ENCODE measurements at regions not wholly inside any gene's neighbourhood (a gene's known extent, or its start where the extent isn't known, plus 50 kb on each side); places are given as distances from the start of the nearest gene placed in this dataset.
A peak's percentile ranks its signal among the peaks of the same experiment; 100 is the strongest.
"Not testable (repeated sequence)": the region's sequence is repeated elsewhere in the genome, so short reads cannot be mapped to it uniquely, and the experiment has no call there.

DNA sequence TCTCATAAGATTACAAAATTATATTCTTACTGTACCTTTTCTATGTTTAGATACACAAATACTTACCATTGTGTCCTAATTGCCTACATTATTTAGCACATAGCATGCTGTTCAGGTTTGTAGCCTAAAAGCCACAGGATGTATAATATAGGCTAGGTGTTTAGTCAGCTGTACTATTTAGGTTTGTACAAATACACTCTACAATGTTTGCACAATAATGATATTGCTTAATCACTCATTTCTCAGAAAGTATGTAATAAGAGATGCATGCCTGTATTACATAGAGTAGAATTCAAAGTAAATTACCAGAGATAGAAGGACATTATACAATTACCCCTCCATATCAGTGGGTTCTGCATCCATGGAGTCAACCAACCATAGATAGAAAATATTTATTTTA, 201.1 kb upstream of the COL3A1 start:
- in situ Hi-C loops (cut with HindIII; ENCODE audit: low pct_unique_long_range_greater_than_20kb, low sequenced_read_pairs), result no loop called here
- no peak for DNase-seq (ENCODE audit: low read depth, low spot score)

DNA sequence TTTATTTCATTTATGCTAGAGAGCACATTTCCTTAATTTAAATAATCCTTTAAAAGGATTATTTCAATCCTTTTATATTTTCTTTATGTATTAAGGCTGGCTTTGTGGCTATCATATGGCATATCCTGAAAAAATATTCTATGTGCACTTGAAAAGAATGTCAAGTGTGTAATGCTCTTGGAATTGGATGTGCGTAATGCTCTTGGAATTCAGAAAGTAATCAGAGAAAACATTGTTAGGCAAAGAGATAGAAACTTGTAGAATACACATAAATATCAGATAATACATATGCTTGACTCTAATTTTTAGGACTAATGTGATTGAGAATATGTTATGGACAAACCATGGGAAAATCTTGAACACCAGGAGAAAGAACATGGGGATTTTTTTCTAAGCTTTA, 197.5 kb upstream of the COL3A1 start:
- no peak for DNase-seq (ENCODE audit: low read depth, low spot score)
- in situ Hi-C loops (cut with HindIII; ENCODE audit: low pct_unique_long_range_greater_than_20kb, low sequenced_read_pairs), result no loop called here

DNA sequence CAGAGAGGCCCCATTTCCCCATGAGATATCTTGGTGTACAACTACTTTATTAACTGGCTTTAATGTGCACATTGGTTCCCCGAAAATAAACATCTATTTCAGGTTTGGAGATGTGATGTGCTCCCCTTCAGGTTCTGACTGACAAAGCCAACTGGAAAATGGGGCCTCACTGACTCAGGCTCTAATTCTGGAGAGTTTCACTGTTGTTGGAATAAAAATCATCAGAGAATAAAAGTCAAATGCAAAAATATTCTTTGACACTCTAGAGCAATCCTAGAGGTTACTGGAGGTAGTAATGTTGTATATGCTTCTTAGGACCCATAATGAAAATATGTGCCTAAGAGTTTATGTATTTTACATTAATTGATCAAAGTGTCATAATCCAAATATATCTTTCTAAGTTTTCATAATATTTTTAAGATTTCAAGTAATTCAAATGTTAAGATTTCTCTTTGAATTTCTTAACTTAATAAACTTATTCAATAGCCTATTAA, 189.9 kb upstream of the COL3A1 start:
- no peak for DNase-seq (ENCODE audit: low read depth, low spot score)

DNA sequence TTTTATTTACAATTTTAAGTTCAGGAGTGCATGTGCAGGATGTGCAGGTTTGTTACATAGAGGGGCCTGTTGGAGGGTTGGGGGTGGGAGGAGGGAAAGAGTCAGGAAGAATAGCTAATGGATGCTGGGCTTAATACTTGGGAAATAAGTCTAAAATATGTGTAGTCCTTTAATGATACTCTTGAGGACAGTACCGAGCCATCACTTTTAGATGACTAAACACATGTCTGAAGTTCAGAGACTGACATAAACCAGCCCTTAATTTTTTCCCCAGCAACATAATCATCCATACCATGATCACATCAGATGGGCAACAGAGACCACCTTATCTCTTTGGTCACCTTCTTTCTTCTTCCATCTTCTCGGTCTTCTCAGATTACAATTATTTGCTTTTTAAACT, 189.1 kb upstream of the COL3A1 start:
- in situ Hi-C loops (cut with HindIII; ENCODE audit: low pct_unique_long_range_greater_than_20kb, low sequenced_read_pairs), result no loop called here
- no peak for DNase-seq (ENCODE audit: low read depth, low spot score)

More for the DNA sequence above, 189.9 kb upstream of the COL3A1 start:
- in situ Hi-C loops (cut with HindIII; ENCODE audit: low pct_unique_long_range_greater_than_20kb, low sequenced_read_pairs), result no loop called here

DNA sequence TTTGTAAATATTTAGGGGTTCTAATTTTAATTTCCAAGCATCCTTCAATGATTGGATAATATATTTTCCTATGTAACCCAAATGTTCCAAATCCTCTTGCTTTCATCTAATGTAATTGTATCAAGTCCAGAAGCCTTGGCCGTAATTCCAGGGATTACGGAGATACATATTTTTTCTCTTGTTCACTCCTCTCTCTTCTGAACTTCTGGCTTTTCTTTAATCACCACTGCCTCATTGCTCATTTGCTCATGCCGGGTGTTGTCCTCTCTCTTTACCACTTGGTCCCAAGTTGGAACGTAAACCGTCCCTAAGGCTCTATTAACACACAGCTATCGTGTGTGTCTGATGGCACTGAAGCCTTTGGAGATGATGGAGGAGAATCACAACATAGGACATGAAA, 188.7 kb upstream of the COL3A1 start:
- DNase-seq (ENCODE audit: low read depth, low spot score), result no peak
- in situ Hi-C loops (cut with HindIII; ENCODE audit: low pct_unique_long_range_greater_than_20kb, low sequenced_read_pairs), result no loop called here

DNA sequence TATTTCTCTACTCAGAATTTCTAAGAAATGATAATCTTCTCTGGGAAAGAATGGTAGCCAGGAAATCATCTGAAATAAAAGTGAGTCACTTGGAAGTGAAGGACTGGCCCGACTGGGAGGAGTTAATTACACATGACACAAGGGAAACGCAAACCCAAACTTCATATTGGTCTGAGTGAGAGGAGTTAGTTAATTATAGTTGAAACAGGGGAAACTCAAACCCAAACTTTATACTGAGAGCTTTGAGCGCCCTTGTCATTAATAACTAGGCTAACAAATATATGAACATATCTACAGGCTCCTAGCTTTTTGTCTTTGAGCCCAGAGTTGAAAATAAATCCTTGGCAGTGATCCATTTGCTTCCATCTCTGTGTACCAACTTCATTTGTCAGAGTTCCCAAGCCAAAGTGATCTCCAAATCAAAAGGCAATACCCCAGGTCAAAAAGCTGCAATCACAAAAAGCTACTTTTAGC, 187.8 kb upstream of the COL3A1 start:
- no peak for DNase-seq (ENCODE audit: low read depth, low spot score)
- in situ Hi-C loops (cut with HindIII; ENCODE audit: low pct_unique_long_range_greater_than_20kb, low sequenced_read_pairs), result no loop called here

DNA sequence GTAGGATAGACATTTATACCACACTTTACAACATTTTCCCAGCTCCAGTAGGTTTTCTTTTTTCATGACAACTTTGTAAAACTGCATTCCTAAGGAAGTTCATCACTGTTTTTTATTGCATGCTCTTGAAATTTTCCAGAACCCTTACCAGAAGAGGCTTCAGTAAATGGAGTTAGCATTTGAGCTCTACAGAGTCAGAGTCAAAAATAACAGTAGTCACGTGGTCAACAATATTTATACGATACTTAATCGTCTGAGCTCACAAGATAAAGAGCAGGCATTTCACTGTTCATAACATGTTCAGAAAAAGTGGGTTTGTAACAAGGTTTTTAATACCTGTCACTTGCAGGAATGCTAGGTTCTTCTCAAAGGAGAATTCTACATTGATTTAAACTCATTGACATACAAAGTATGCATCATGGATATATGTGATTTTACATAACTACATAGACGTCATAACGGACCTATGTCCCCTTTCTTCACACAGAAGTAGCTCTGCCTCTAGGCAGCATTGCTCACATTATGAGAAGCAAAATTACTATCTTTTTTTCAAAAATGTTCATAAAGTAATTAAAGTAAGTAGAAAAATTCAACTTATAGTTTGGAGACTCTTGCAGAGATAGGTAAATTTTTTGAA, 187.0 kb upstream of the COL3A1 start:
- DNase-seq (ENCODE audit: low read depth, low spot score), result no peak

DNA sequence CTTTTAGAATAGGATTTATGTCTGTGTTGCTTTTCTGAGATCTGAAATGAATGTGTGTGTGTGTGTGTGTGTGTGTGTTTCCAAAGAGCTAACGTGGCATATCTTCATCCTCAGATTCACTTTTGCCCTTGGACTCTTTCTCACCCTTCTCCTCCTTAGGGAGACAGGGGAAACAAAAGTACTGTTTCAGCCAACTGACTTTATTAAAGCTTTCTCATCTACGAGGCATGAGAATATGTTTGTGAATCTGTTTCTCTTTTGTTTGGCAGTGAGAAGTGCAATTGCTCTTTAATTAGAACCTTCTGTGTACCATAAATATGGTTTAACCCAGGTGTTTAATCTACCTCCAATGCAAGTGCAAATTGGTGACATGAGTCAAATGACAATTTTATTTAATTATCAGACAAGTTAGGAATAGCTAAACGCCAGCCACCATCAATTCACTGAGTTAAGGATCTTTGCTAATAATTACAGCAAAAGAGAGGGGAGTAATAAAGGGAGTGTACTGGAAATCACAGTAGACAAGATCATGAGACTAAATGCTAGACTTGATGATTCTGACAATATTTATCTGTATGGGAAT, 186.4 kb upstream of the COL3A1 start:
- in situ Hi-C loops (cut with HindIII; ENCODE audit: low pct_unique_long_range_greater_than_20kb, low sequenced_read_pairs), result no loop called here

More for the DNA sequence above, 187.0 kb upstream of the COL3A1 start:
- in situ Hi-C loops (cut with HindIII; ENCODE audit: low pct_unique_long_range_greater_than_20kb, low sequenced_read_pairs), result no loop called here

DNA sequence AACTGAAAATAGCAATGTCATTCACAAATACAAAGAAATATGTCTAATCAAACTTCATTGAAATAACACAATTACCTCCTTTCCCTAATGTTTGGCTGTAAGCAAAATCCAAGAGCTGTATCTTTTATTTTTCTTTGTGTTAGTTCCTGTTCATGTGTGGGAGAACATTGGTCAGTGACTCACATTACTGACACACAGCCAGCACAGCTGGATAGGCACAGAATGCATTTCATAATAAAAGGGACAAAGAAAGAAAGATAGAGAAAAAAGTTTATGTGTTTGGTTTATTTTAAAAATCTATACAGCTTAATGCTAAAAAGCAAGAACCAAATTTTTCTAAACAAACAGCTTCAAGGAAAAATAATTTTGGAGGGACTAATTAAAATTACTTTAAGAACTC, 185.6 kb upstream of the COL3A1 start:
- in situ Hi-C loops (cut with HindIII; ENCODE audit: low pct_unique_long_range_greater_than_20kb, low sequenced_read_pairs), result no loop called here

More for the DNA sequence above, 186.4 kb upstream of the COL3A1 start:
- no peak for DNase-seq (ENCODE audit: low read depth, low spot score)

DNA sequence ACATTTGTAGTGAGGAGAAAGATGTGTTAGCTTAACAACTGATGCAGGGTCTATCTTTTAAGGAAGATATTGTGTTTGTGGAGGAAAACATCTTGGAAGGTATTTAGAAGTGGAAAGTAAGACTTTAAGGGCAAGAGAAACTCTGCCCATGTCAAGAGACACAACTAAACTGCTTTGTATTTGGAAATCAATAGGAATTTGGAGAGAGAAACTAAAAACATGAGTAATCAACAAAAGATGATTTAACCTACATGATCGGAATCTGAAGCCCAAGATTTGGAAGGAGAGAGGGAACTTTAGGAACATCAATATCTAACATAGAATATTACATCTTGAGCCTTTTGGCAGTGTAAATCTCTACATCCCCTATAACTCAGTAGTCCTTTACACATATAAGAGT, 184.2 kb upstream of the COL3A1 start:
- no peak for DNase-seq (ENCODE audit: low read depth, low spot score)
- in situ Hi-C loops (cut with HindIII; ENCODE audit: low pct_unique_long_range_greater_than_20kb, low sequenced_read_pairs), result no loop called here

More for the DNA sequence above, 185.6 kb upstream of the COL3A1 start:
- no peak for DNase-seq (ENCODE audit: low read depth, low spot score)

DNA sequence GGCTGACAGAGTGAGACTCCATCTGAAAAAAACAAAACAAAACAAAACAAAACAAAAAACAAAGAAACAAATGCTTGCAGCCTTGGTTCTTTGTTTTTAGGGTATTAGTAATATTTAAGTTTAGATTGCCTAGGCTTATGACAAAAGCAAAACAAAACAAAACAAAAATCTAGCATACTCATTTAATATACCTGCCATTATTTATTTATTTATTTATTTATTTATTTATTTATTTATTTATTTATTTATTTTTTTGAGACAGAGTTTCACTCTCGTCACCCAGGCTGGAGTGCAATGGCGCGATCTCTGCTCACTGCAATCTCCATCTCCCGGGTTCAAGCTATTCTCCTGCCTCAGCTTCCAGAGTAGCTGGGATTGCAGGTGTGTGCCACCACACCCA, 179.7 kb upstream of the COL3A1 start:
- in situ Hi-C loops (cut with HindIII; ENCODE audit: low pct_unique_long_range_greater_than_20kb, low sequenced_read_pairs), result not testable (repeated sequence)

DNA sequence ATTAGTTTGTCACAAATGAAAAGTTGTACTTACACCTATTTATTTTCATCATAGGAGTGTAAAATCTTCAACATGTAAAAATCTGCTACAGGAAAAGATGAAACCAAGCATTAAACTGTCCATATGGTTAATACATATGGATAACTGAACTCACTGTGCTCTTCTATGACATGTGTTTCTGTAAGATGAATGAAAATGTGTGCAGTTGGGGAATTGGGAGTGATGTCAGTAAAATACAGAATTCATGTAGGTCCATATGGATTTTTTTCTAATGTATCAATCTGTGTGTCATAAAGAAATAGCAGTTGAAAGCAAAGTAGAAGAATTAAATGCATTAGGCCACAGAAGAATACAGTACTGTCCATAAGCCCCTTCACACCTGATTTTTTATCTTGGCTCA, 178.4 kb upstream of the COL3A1 start:
- in situ Hi-C loops (cut with HindIII; ENCODE audit: low pct_unique_long_range_greater_than_20kb, low sequenced_read_pairs), result no loop called here

More for the DNA sequence above, 179.7 kb upstream of the COL3A1 start:
- not testable (repeated sequence) for DNase-seq (ENCODE audit: low read depth, low spot score)

DNA sequence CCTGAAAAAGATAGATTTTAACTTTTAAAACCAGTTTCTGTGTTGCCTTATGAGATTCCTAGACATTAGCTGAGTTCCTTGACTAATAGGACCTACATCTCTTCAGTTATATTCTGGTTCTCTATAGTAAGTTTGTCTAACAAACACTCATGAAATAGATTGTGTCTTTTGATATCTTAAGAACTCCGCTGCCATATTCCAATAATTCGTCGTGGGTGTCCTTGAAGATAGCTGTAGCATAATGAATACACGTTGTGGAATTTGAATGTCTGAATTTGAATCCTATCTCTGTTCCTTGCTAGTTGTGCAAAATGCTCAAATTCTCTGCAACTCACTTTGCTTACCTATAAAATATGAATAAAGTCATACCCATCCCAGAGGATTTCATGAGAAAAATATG, 176.8 kb upstream of the COL3A1 start:
- no peak for DNase-seq (ENCODE audit: low read depth, low spot score)
- in situ Hi-C loops (cut with HindIII; ENCODE audit: low pct_unique_long_range_greater_than_20kb, low sequenced_read_pairs), result no loop called here

More for the DNA sequence above, 178.4 kb upstream of the COL3A1 start:
- no peak for DNase-seq (ENCODE audit: low read depth, low spot score)

DNA sequence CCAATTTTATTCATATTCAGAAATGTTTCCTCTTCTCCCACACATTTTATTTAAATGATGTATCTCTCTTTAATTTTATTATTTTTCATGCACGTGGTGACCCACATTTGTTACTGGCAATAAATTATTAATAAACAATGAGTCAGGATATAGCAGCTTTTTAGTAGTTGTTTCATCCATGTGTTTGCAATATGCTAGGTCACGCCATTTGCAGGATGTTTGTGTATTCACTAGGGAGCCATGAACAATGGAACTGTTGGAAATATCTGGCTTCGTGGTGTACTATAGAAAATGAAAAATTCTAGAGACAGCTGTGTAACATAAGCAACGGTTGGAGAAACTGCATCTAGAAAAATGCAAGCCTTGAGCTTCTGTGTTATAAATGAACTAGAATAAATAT, 176.0 kb upstream of the COL3A1 start:
- DNase-seq (ENCODE audit: low read depth, low spot score), result peak; percentile 29
- in situ Hi-C loops (cut with HindIII; ENCODE audit: low pct_unique_long_range_greater_than_20kb, low sequenced_read_pairs), result no loop called here

DNA sequence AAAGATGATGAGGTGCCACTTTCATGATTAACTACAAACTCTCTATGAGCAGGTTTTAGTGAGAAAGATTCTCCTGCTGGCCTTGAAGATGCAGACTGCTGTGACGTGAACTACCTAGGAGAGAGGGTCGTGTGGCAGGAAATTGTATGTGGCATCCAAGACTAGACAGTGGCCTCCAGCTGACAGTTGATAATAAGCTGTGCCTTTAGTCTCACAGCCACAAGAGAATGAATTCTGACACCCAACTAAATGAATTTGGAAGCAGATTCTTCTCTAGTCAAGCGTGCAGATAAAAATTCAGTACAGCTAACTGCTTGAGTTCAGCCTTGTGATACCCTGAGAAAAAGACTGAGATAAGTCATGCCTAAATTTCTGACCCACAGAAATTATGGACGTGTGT, 169.0 kb upstream of the COL3A1 start:
- in situ Hi-C loops (cut with HindIII; ENCODE audit: low pct_unique_long_range_greater_than_20kb, low sequenced_read_pairs), result no loop called here
- no peak for DNase-seq (ENCODE audit: low read depth, low spot score)

DNA sequence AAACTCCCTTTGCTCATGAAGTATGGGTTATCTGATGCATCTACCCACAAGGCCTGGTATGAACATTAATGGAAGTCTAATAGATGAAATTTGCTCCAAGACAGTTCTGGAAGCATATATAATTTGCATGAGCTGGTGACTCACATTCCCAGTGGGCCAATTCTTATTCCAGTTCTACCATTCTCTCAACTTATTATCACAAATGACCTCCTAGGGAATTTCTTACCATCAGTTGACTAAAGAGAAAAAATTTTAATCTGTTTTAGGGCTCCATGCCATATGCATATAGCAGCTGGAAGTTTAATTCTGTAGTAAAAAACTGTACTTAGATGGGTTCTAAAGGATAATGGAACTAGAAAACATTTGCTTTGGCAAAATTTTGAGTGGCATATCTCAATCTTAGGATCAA, 165.2 kb upstream of the COL3A1 start:
- in situ Hi-C loops (cut with HindIII; ENCODE audit: low pct_unique_long_range_greater_than_20kb, low sequenced_read_pairs), result no loop called here
- DNase-seq (ENCODE audit: low read depth, low spot score), result no peak

DNA sequence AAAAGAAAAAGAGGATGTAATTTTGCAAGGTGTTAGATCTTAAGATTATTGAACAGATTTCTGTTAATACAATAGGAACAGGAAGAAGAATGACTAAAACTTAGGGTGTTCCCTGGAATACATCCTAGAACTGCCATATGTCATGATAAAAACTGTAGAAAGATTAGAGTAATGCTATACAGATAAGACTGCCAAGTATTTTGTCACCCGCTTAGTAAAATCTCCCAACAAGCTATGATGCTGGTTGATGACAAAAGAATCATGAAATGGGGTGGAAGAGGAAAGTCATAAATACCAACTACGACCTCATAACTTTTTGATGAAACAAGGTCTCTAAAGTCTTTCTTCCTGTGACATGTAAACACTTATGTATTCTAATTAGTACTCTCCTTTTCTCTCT, 163.6 kb upstream of the COL3A1 start:
- DNase-seq (ENCODE audit: low read depth, low spot score), result no peak
- in situ Hi-C loops (cut with HindIII; ENCODE audit: low pct_unique_long_range_greater_than_20kb, low sequenced_read_pairs), result no loop called here

DNA sequence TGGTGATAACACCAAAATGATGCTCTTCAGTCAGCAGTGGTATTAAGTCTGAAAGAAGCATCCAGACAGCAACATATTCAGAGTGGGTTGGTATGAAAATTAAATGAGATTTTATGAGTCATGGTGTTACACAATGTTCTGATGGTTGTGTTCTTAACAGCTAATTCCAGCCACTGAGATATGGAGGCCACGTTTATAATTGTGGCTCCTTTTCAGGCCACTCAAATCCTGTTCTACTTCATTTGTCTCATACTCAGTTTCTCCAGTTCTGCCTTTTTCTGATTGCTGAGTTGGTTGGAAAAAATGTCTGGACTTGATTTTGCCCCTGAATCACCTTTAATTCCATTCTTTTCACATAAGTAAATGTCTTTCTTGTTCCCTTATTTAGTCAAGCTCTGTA, 162.7 kb upstream of the COL3A1 start:
- in situ Hi-C loops (cut with HindIII; ENCODE audit: low pct_unique_long_range_greater_than_20kb, low sequenced_read_pairs), result no loop called here
- DNase-seq (ENCODE audit: low read depth, low spot score), result no peak

DNA sequence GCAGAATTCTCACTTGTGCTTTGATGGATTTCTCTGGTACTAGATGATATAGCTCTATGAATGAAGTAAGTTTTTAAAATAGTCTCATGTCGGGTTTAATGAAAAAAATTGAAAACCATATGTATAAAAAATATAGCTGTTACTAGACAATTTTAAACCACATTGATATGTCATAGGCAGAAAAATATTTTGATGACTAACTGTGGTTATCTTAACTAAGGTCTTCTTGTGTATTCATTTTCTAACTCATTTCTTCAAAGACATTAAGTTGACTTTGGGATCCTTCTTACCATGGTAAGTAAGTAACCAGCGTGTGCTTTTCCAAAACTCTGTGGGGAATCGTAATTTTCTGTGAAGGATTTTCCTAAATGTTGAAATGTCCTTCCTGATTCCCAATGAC, 160.9 kb upstream of the COL3A1 start:
- in situ Hi-C loops (cut with HindIII; ENCODE audit: low pct_unique_long_range_greater_than_20kb, low sequenced_read_pairs), result no loop called here
- no peak for DNase-seq (ENCODE audit: low read depth, low spot score)
